OCI-LY1 (cell line): ENCODE measurements at regions not wholly inside any gene's neighbourhood (a gene's known extent, or its start where the extent isn't known, plus 50 kb on each side); places are given as distances from the start of the nearest gene placed in this dataset.

Experiments
- EZH2 ChIP-seq: fragments of 200-600 bp; sonication (generic), shearing (Covaris generic); IDR thresholded peaks from 2 replicates; pipeline ENCODE4 v1.8.0; 2017; ENCODE audit warnings: borderline replicate concordance, mixed run types, mild to moderate bottlenecking, antibody characterized with exemption, low read length, moderate library complexity, mixed read lengths
- TF ChIP-seq, protein P1 (sequence below): fragments of 200-600 bp; sonication (generic), shearing (Covaris generic); IDR thresholded peaks from 2 replicates; pipeline ENCODE4 v1.5.1; 2017; ENCODE audit warnings: mild to moderate bottlenecking, antibody characterized with exemption, low read length, moderate library complexity, mixed read lengths

DNA sequence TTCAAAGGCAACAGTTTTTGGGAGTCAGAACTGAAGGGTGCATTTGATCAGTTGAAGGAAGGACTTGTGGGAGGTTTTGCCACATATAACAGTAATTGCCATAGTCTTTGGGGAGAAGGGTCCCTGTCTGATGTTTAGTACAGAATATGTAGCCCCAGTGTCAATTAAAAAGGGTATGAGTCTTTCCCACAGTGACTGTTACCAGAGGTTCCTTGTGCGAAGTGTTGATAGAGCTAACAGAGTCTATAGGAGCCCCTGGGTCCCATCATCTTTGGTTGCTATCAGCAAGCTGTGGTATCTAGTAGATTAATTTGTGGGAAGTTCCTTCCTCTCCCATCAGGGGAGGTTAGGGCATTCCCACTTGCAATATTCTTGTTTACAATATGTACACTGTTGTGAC, 329.2 kb downstream of the PTPRU start:
- TF ChIP-seq, protein P1, sequence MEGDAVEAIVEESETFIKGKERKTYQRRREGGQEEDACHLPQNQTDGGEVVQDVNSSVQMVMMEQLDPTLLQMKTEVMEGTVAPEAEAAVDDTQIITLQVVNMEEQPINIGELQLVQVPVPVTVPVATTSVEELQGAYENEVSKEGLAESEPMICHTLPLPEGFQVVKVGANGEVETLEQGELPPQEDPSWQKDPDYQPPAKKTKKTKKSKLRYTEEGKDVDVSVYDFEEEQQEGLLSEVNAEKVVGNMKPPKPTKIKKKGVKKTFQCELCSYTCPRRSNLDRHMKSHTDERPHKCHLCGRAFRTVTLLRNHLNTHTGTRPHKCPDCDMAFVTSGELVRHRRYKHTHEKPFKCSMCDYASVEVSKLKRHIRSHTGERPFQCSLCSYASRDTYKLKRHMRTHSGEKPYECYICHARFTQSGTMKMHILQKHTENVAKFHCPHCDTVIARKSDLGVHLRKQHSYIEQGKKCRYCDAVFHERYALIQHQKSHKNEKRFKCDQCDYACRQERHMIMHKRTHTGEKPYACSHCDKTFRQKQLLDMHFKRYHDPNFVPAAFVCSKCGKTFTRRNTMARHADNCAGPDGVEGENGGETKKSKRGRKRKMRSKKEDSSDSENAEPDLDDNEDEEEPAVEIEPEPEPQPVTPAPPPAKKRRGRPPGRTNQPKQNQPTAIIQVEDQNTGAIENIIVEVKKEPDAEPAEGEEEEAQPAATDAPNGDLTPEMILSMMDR, result no peak
- TF ChIP-seq EZH2, result no peak
